WERI-Rb-1 (cell line): ENCODE measurements at regions not wholly inside any gene's neighbourhood (a gene's known extent, or its start where the extent isn't known, plus 50 kb on each side); places are given as distances from the start of the nearest gene placed in this dataset.
"Not testable (repeated sequence)": the region's sequence is repeated elsewhere in the genome, so short reads cannot be mapped to it uniquely, and the experiment has no call there.

Source experiments
- DNase-seq: peaks from one replicate; pipeline ENCODE4 v3.0.0-alpha.2; 2020
- H3K27ac ChIP-seq: fragments of 250-450 bp; sonication (Bioruptor Pico); 2 replicates; pipeline ENCODE4 v1.5.1; 2020; ENCODE audit warnings: mild to moderate bottlenecking, moderate library complexity
- H3K27me3 ChIP-seq: fragments of 250-450 bp; sonication (Bioruptor Pico); 2 replicates; pipeline ENCODE4 v1.5.1; 2021; ENCODE audit warnings: mild to moderate bottlenecking, low read depth, moderate library complexity; ENCODE audit not compliant: insufficient read depth, severe bottlenecking
- H3K36me3 ChIP-seq: fragments of 250-450 bp; sonication (Bioruptor Pico); 2 replicates; pipeline ENCODE4 v1.5.1; 2020; ENCODE audit warnings: mild to moderate bottlenecking, moderate library complexity
- H3K4me3 ChIP-seq: 2 replicates; pipeline ENCODE4 v1.5.1; 2011; ENCODE audit warnings: low read depth, mild to moderate bottlenecking, control low read depth, low read length
- H3K9me3 ChIP-seq: fragments of 250-450 bp; sonication (Bioruptor Pico); 2 replicates; pipeline ENCODE4 v1.5.1; 2021; ENCODE audit warnings: mild to moderate bottlenecking, moderate library complexity; ENCODE audit not compliant: severe bottlenecking
- CTCF ChIP-seq: IDR thresholded peaks from 2 replicates; pipeline ENCODE4 v1.5.1; 2011; ENCODE audit warnings: low read depth, mild to moderate bottlenecking, control low read depth, inconsistent platforms, low read length

GRCh38 chr14:101318271-101318670, 243.0 kb upstream of the DIO3 start:
- no peak for DNase-seq
- no peak for TF ChIP-seq CTCF
- Histone ChIP-seq H3K4me3 (no peak overlapping the region), H3K27ac (no peak overlapping the region), H3K36me3 (no peaks in the 10 kb centered on the region), H3K9me3 (peaks cover 14% of the 10 kb centered on the region), H3K27me3 (peaks cover 75% of the 10 kb centered on the region)

GRCh38 chr14:101320396-101320795, 240.9 kb upstream of the DIO3 start:
- no peak for DNase-seq
- Histone ChIP-seq H3K9me3 (peaks cover 13% of the 10 kb centered on the region), H3K4me3 (no peak overlapping the region), H3K36me3 (no peaks in the 10 kb centered on the region), H3K27me3 (peaks cover 77% of the 10 kb centered on the region), H3K27ac (no peak overlapping the region)
- no peak for TF ChIP-seq CTCF

- Histone ChIP-seq H3K27ac (no peak overlapping the region), H3K36me3 (no peaks in the 10 kb centered on the region), H3K4me3 (no peak overlapping the region), H3K9me3 (peaks cover under 1% of the 10 kb centered on the region), H3K27me3 (peaks cover 77% of the 10 kb centered on the region)
- no peak for DNase-seq
- no peak for TF ChIP-seq CTCF
Measured at GRCh38 chr14:101322223-101322622, 239.1 kb upstream of the DIO3 start.

GRCh38 chr14:101323111-101323510, 238.2 kb upstream of the DIO3 start:
- no peaks in the 10 kb centered on the region for H3K36me3 ChIP-seq
- no peak overlapping the region for H3K4me3 ChIP-seq
- H3K27ac ChIP-seq: no peak overlapping the region
- TF ChIP-seq CTCF: no peak
- no peak for DNase-seq
- H3K27me3 ChIP-seq: peaks cover 77% of the 10 kb centered on the region
- no peaks in the 10 kb centered on the region for H3K9me3 ChIP-seq

- not testable (repeated sequence) for H3K9me3 ChIP-seq, DNase-seq, H3K4me3 ChIP-seq, H3K36me3 ChIP-seq, H3K27ac ChIP-seq
- H3K27me3 ChIP-seq: peaks cover 83% of the 10 kb centered on the region
Measured at GRCh38 chr14:101323614-101324235, 237.6 kb upstream of the DIO3 start.

- Histone ChIP-seq H3K4me3 (no peak overlapping the region), H3K27me3 (peaks cover 85% of the 10 kb centered on the region), H3K36me3 (no peaks in the 10 kb centered on the region), H3K9me3 (peaks cover 4% of the 10 kb centered on the region), H3K27ac (no peak overlapping the region)
- DNase-seq: no peak
- no peak for TF ChIP-seq CTCF
Measured at GRCh38 chr14:101325319-101325718, 236.0 kb upstream of the DIO3 start.
